ENCODE measurements at regions not wholly inside any gene's neighbourhood (a gene's known extent, or its start where the extent isn't known, plus 50 kb on each side); places are given as distances from the start of the nearest gene placed in this dataset.

GRCh38 chr10:22875581-22875980 is 52.3 kb upstream of the ARMC3 start:
- BruUV-seq (replicated peaks) = no TSS peak
- Histone ChIP-seq H3K27me3 (ENCODE audit: control insufficient read depth in 1 of 2, insufficient read depth in 2 of 2, low read length in 2 of 2) (no peaks in the 10 kb centered on the region), H3K4me2 (ENCODE audit: low read depth, low read length) (no peak overlapping the region), H3K9me3 (ENCODE audit: low read length) (no peaks in the 10 kb centered on the region), H3K9ac (ENCODE audit: insufficient read depth, low read depth, low read length) (no peak overlapping the region), H3K4me1 (ENCODE audit: insufficient read depth, low read length) (no peaks in the 10 kb centered on the region), H3K36me3 (replicated peaks in 1 of 2; ENCODE audit: control insufficient read depth in 1 of 2, insufficient read depth in 2 of 2, low read length in 2 of 2) (no peaks in the 10 kb centered on the region), H3K4me3 (replicated peaks in 1 of 3; ENCODE audit: insufficient read depth in 1 of 3, low read depth in 2 of 3, low read length in 3 of 3) (no peak overlapping the region), H2AFZ (ENCODE audit: low read length) (no peak overlapping the region), H4K20me1 (ENCODE audit: insufficient read depth, low read length) (no peaks in the 10 kb centered on the region), H3K79me2 (ENCODE audit: insufficient read depth, low read length) (no peaks in the 10 kb centered on the region), H3K27ac (ENCODE audit: extremely low read length, insufficient read depth, low read length) (no peak overlapping the region)
- FAIRE-seq = no peak
- ChIA-PET CTCF (ENCODE audit: low intra/inter-chr PET ratio, low total read pairs) (no interaction called here), POLR2A (no interaction called here)
- in situ Hi-C loops (cut with HindIII; ENCODE audit: extremely low pct_ligation_motif_present, low pct_unique_long_range_greater_than_20kb) = no loop called here
- ATAC-seq = no peak
- whole genome bisulfite sequencing (ENCODE audit: low lambda C conversion rate) = 6% methylated on average over 5 of the region's 5 CpGs
- DNase-seq (ENCODE audit: low spot score) = no peak
- intact Hi-C loops (cut with micrococcal nuclease; ENCODE audit: unreplicated experiment) = no loop called here
- no peak for TF ChIP-seq NFRKB (IDR thresholded peaks at IDR 0.05)

- FAIRE-seq (no peak), DNase-seq (ENCODE audit: low spot score) (no peak), ATAC-seq (no peak)
- H3K9ac ChIP-seq (ENCODE audit: insufficient read depth, low read depth, low read length) = no peak overlapping the region
- POLR2A ChIA-PET = no interaction called here
- H3K79me2 ChIP-seq (ENCODE audit: insufficient read depth, low read length) = no peaks in the 10 kb centered on the region
- in situ Hi-C loops (cut with HindIII; ENCODE audit: extremely low pct_ligation_motif_present, low pct_unique_long_range_greater_than_20kb) (no loop called here), intact Hi-C loops (cut with micrococcal nuclease; ENCODE audit: unreplicated experiment) (no loop called here)
- no peak overlapping the region for H3K27ac ChIP-seq (ENCODE audit: extremely low read length, insufficient read depth, low read length)
- BruUV-seq (replicated peaks) = no TSS peak
- H3K27me3 ChIP-seq (ENCODE audit: control insufficient read depth in 1 of 2, insufficient read depth in 2 of 2, low read length in 2 of 2) = no peaks in the 10 kb centered on the region
- WGBS (ENCODE audit: low lambda C conversion rate) = 25% methylated on average over 7 of the region's 7 CpGs
- H3K4me3 ChIP-seq (replicated peaks in 1 of 3; ENCODE audit: insufficient read depth in 1 of 3, low read depth in 2 of 3, low read length in 3 of 3) = no peak overlapping the region
- H3K36me3 ChIP-seq (replicated peaks in 1 of 2; ENCODE audit: control insufficient read depth in 1 of 2, insufficient read depth in 2 of 2, low read length in 2 of 2) = no peaks in the 10 kb centered on the region
- no peaks in the 10 kb centered on the region for H3K4me1 ChIP-seq (ENCODE audit: insufficient read depth, low read length)
- no peak overlapping the region for H2AFZ ChIP-seq (ENCODE audit: low read length)
- H4K20me1 ChIP-seq (ENCODE audit: insufficient read depth, low read length) = no peaks in the 10 kb centered on the region
- no peak overlapping the region for H3K4me2 ChIP-seq (ENCODE audit: low read depth, low read length)
- CTCF ChIA-PET (ENCODE audit: low intra/inter-chr PET ratio, low total read pairs) = no interaction called here
- H3K9me3 ChIP-seq (ENCODE audit: low read length) = no peaks in the 10 kb centered on the region
- TF ChIP-seq ZNF780A (CRISPR knock-in tag; IDR thresholded peaks at IDR 0.05) (no peak), ZNF704 (CRISPR knock-in tag; IDR thresholded peaks at IDR 0.05; ENCODE audit: borderline replicate concordance) (no peak), MAX (IDR thresholded peaks at IDR 0.05) (no peak), KIAA2018 (CRISPR knock-in tag; IDR thresholded peaks at IDR 0.05; ENCODE audit: borderline replicate concordance) (no peak), RNF219 (CRISPR knock-in tag; IDR thresholded peaks at IDR 0.05) (no peak)
These were observed 53.5 kb upstream of the ARMC3 start for GRCh38 chr10:22874189-22874854.
